ENCODE measurements at regions not wholly inside any gene's neighbourhood (a gene's known extent, or its start where the extent isn't known, plus 50 kb on each side); places are given as distances from the start of the nearest gene placed in this dataset.
A peak's percentile ranks its signal among the peaks of the same experiment; 100 is the strongest.
"Not testable (repeated sequence)": the region's sequence is repeated elsewhere in the genome, so short reads cannot be mapped to it uniquely, and the experiment has no call there.

DNA sequence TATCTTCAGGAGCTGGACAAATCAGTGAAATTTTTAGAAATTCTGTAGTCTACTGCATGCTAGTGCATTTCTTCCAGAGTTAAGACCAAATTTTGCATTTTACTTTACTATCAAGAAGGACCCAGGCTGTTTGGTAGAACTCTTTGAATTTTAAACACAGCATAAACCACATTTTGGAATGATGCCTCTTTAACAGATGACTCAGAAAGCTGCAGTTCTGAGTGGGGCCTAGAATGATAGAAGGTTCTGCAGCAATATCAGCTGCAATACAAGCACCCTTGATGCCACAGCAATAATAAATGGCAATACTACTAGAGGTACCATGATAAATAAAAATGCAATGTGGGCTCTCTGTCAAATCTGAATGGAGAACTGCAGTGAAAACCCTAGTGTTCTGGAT is 198.7 kb downstream of the TMA16 start:
- DNase-seq (ENCODE audit: low read depth) = peak; percentile 28

DNA sequence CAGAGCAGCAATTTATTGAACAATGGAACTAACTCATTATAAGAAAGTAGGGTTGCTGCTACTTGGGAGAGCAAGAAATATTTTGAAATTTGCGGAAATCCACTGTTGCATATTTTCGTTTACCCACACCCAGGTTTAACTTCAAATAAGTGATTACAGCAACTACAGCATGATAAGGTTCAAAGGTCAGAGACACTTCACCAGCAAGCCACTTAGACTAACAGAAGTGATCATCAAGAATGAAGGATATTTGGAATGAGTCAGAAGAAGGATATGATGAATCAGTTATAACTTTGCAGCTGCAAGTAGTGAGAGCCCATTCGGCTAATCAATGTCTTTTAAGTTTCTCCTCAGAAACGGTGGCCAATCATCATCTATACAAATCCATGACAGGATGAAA is 199.3 kb downstream of the TMA16 start:
- peak; percentile 25 for DNase-seq (ENCODE audit: low read depth)

DNA sequence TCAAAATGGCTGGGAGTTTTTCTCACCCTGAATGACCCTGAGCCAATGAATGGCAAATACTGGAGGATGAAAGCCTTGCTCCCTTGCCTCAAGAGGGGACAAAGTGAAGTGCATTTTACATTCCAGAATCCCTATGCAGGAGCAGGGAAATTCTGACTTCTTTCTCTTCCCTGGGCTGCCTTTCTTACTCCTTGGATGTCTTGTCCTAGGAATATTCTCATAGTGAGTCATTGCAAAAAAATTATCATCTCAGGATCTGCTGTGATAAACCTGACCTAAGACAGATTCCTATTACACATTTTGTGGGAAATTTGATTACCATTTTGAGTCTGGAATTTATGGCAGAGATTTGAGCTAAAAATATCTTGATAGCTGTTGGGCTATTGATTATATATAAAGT is 199.9 kb downstream of the TMA16 start:
- DNase-seq (ENCODE audit: low read depth) = peak; percentile 49

DNA sequence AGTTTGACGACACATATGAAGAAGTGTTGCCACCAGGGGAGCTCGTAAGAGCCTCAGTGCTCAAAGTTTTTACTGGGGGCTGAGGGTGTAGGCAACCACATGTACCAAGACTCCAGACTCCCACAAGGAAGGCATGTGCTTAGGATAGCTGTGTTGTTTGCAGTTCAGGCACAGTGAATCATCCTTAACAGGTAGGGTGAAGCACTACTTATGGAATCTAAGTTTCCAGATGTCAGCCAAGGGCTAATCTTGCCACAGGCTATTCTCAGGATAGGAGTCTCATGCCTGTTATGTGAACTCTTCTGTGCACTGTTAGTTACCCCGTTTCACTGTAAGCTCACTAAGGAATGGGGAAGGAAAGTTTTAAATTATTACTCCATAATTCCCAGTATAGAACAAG is 202.6 kb downstream of the TMA16 start:
- peak; percentile 26 for DNase-seq (ENCODE audit: low read depth)

DNA sequence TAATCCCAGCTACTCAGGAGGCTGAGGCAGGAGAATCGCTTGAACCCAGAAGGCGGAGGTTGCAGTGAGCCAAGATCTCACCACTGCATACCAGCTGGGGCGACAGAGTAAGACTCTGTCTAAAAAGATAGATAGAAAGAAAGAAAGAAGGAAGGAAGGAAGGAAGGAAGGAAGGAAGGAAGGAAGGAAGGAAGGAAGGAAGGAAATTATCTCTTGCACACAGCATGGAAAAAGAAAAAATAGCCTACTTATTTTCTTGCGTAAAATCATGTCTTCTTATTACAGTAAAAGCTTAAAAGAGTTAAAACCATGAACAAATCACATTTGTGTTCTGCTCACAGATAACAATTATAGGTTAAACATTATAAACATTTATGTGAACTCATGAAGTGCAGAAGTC is 205.9 kb downstream of the TMA16 start:
- not testable (repeated sequence) for DNase-seq (ENCODE audit: low read depth)

DNA sequence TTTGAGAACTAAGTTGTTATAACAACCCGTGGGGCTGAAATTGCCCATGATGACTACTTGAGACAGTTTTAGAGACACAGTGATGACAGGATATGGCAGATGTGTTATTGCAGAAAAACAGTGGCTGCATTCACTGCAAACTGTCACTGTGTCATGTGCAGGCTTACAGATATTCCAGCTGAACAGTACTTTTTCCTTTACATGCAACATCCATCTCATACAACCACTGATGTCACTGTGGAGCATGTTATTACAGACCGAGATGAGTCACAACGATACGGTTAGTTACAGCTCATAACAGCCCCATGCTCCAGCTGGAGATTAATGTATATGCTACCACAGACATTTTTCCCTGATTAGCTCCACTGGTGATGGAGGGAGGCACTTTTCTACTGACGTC is 207.4 kb downstream of the TMA16 start:
- DNase-seq (ENCODE audit: low read depth) = peak; percentile 12

DNA sequence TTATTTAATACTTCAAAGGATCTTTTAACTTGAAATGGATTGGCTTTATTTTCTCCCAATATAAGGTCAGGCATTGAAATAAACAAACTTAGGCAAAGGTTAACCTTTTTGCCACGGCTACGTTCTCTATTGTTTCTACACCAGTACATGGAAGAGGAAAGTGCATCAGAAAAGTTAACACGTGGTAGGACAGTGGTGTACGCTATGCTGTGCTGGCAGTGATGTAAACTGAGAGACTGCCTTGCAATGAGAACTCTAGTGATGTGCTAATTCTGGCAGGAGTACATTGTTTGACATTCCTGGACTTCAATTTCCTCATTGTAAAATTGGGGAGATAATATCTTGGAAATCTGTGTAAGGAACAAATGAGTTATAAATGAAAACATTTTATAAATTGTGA is 208.2 kb downstream of the TMA16 start:
- DNase-seq (ENCODE audit: low read depth) = no peak

DNA sequence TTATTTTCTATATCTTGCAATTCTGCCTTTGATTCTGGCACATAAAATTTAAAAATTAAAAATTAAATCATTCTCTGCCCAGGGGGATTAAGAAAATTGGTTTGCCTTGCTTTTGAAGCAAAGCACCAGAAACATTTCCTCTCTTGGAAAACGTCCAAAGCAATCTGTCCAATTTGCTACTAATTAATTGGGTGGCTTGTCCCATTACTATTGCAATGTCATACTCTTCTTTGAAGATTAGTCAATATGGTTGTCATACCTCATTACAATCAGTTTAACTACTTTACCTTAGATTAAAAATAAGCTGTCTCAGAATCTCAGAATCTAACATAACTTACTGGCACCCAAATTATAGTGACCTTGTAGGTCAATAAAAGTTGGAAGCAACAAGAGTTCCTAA is 208.8 kb downstream of the TMA16 start:
- no peak for DNase-seq (ENCODE audit: low read depth)

DNA sequence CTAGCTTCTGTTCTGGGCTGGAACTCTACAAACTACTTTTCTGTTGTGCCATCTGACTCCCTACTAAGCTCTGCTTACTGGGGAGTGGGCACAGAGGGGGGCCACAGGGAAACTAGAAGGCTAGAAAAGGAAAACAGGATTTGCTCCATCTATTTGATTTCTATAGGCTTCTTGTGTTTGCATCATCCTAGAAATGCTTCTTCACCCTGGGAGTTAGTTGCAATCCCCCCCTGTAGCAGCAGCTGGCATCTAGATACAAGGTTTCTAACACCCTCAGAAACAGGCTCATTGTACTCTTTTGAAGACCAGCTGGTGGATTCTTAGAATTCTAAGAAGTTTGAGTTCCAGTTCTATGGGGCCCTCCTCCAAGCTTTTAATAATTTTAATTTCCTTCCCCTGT is 213.4 kb downstream of the TMA16 start:
- DNase-seq (ENCODE audit: low read depth) = no peak

DNA sequence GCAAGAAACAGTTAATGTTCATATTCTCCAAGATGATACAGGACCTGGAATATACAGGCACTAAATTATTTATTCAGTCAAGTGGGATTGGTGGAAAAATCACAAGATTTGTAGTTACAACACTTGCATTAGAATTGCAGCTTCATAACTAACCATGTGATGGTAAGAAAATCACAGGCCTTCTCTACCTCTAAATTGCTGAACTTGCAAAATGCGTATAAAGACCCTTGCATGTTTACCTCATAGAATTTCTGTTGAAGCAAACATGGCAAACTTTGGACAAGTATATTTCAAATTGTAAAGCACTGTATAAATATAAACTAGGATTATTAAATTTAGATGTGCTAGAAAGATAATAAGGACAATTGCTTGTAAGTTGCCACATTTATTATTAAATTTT is 215.1 kb downstream of the TMA16 start:
- no peak for DNase-seq (ENCODE audit: low read depth)

DNA sequence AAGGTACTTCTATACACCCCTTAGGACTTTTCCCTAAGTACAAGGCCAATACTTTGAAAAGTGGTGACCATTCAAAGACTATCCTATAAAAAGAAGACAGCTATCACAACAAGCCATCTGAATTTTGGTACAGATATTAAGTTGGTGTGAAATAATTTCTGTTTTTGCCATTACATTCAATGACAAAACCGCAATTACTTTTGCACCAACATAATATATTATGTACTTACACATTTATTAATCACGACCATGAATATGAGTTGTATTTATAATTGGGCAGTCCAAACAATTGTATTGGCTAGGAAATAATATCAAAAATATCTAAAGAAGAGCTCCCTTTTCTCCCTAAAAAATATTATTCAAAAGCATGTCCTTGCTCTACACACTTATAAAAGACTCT is 215.7 kb downstream of the TMA16 start:
- DNase-seq (ENCODE audit: low read depth) = no peak

DNA sequence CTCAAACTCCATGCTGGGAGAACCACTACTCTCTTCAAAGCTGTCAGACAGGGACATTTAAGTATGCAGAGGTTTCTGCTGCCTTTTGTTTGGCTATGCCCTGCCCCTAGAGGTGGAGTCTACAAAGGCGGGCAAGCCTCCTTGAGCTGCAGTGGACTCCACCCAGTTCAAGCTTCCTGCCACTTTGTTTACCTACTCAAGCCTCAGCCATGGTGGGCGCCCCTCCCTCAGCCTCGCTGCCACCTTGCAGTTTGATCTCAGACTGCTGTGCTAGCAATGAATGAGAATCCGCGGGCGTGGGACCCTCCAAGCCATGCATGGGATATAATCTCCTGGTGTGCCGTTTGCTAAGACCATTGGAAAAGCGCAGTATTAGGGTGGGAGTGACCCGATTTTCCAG is 230.0 kb downstream of the TMA16 start:
- not testable (repeated sequence) for DNase-seq (ENCODE audit: low read depth)

DNA sequence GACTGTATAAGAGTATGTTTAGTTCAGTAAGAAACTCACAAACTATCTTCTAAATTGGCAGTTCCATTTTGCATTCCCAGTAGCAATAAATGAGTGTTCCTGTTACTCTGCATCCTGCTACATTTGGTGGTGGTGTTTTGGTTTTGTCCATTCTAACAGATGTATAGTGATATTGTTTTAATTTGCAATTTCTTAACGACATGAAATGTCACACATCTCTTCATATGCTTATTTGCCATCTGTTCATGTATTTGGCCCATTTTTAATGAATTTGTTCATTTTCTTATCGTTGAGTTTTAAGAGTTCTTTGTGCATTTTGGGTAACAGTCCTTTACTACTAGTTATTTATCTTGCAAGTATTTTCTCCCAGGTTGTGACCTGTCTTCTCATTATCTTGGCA is 232.2 kb downstream of the TMA16 start:
- DNase-seq (ENCODE audit: low read depth) = no peak

DNA sequence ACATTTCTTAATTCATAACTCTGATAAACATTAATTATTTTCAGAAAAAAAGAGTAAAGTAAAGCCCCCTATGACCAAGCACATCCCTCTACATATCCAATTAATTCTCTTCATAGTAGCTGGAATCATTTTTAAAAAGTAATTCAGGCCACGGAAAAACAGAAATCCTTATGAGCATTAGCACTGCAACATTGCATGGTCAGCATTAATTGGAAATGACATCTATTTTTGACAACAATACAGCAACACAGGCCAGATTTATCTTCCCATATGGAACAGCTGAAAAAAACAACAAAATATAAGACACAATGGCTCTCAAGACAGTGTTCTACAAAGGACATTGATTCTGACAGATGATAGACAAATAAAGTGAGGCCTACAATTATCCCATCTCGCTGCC is 236.6 kb downstream of the TMA16 start:
- DNase-seq (ENCODE audit: low read depth) = no peak

DNA sequence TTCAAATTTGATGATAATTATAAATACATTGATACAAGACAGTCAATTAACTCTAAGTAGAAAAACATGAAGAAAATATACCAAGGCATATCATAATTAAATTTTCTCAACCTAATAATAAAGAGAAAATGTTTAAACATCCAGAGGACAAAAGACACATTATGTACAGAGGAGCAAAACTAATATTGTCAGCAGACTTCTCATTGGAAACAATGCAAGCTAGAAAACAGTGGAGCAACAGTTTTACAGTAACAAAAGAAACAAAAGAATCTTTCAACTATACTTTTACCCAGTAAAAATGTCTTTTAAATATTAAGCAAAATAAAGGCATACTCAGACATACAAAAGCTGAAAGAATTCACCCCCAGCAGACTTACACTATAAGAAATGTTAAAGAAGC is 238.0 kb downstream of the TMA16 start:
- no peak for DNase-seq (ENCODE audit: low read depth)

DNA sequence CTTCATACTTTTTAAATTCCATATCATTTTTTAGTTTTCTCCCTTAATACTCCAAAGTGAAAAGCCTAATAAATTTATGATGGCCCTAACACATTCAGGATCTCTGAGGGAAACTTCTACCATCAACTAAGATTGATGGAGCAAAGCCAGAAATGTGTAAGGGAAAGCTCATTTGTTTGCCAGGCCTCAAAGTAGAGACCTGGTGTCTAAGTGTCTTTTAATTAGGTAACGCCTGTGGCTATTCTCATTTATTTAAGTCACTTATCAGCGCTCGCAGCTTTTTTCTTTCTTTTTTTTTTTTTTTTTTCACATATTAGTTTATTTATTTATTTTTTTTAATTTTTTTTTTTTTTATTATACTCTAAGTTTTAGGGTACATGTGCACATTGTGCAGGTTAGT is 242.4 kb downstream of the TMA16 start:
- DNase-seq (ENCODE audit: low read depth) = no peak

DNA sequence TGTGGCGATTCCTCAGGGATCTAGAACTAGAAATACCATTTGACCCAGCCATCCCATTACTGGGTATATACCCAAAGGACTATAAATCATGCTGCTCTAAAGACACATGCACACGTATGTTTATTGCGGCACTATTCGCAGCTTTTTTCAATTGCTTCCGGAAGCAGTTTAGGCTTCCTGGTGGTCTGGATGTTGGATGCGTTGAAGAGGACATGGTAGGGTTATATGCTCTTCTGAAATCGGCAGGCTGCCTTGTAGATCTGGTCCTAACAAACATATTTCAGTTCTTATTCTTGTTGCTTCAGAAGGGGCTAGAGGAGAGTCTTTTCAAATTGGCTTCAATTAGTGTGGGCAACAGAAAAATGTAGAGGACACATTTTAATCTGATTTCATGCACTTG is 243.4 kb downstream of the TMA16 start:
- not testable (repeated sequence) for DNase-seq (ENCODE audit: low read depth)

DNA sequence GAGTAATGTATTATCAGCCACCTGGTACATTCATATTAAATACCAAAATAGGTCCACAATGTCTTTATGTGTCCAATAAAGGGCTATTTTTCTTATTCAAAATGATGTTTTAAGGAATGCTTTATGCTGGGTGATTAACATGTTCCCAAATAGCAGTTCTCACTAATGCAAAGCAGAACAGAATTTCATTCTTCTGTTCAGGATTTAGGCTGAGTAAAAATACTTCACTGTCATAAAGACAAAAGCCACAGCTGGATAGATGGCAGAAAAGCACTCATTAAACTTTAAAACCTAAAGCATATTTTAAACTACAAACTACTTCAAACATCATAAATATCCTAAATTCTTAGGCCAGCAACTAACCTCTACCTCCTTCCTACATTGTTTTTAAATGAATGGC is 244.0 kb downstream of the TMA16 start:
- DNase-seq (ENCODE audit: low read depth) = no peak

DNA sequence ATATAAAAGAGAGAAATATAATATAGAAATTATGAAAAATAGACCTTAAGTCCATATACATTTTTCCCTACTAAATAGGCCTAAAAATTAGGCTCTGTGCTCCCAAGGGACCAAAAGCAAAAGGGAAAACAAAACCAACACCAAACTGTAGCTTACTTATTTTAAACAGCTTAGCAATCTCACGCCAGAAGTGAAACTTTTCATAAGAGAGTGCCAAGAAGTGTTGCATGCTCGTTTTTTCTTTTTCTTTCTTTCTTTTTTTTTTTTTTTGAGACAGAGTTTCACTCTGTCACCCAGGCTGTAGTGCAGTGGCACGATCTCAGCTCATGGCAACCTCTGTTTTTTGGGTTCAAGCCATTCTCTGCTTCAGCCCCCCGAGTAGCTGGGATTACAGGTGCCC is 250.4 kb downstream of the TMA16 start:
- DNase-seq (ENCODE audit: low read depth) = no peak

DNA sequence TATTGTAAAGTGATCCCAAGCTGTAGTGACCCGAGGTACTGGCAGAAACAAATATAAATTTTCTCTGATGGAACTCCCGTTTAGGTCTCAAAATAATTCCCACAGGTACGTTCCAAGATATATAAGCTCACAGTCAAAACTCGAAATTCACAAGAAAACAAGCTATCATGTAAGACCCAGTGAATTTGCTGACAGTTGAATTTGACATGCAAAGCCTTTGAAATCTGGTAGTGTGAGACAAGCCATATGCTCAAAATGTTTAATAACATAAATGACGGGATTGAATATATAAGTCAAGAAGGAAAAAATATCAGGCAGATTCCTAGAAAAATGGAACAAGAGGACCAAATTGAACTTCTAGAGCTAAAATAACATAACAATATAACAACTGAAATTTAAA is 252.8 kb downstream of the TMA16 start:
- DNase-seq (ENCODE audit: low read depth) = no peak

DNA sequence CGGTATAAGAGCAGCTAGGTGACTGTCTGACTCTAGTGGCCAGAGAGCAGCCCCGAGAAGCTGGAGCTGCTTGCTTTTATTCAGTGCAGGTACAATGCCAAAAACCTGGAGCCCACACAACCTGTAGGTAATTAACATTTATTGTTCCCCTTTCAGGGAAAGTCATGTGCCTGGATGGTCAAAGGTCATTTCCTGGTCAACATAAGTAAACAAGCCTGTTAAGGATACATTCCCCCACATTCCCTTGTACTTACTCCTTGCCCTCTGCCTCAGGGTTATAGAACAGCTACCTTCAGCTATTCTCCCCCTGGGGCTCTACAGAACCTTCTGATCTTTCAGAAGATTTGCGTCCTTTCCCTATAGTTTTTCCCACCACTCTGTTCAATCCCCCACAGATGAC is 253.4 kb downstream of the TMA16 start:
- no peak for DNase-seq (ENCODE audit: low read depth)

DNA sequence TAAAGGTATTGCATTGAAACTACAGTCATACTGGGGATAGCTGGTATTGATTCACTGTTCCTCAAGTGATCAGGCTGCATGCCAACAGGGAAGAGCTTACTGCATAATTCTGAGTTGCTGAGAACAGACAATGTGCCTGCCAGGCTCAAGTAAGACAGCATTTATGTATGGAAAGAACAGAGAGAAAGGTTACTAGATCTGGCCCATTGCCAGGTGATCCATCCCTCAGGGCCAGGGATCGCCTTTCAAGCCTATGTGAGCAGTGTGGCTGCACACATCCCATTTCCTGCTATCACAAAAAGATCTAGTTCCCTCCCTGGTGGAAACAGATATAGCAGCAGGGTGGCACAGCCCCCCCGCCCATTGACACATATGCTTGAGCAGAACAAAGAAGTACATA is 254.0 kb downstream of the TMA16 start:
- no peak for DNase-seq (ENCODE audit: low read depth)

DNA sequence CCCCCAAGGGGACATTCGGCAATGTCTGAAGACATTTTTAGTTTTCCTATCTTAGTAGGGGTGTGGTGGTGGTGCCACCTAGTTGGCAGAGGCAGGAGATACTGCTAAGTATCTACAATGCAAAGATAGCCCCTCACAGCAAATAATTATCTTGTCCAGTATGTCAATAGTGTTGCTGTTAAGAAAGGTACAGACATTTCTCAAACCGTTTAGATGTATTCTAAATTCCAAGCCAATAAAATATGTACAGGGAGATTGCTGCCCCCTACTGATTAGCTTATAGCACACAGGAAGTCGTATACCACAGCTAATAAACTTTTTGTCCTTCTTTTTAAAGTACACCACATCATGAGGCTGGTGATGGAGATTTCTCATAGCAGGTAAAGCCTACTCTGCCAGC is 260.5 kb downstream of the TMA16 start:
- DNase-seq (ENCODE audit: low read depth) = peak; percentile 24

DNA sequence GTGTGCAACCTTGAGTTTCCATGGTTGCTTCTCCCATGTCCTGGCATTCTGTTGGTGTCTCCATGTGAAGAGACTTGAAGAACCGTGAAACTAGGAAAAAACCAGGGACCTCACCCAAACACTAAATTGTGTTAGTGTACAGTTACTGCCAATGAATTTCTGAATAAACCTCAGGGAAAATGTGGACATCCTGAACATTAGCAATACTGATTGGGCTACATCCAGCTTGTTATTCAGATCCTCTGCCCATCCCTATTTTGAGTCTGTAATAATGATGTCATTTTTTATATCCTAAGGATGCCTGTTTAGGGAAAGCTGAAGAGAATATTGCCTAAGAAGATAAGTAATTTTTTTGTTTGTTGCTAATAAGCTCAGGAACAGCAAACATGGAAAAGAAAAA is 262.7 kb downstream of the TMA16 start:
- no peak for DNase-seq (ENCODE audit: low read depth)

DNA sequence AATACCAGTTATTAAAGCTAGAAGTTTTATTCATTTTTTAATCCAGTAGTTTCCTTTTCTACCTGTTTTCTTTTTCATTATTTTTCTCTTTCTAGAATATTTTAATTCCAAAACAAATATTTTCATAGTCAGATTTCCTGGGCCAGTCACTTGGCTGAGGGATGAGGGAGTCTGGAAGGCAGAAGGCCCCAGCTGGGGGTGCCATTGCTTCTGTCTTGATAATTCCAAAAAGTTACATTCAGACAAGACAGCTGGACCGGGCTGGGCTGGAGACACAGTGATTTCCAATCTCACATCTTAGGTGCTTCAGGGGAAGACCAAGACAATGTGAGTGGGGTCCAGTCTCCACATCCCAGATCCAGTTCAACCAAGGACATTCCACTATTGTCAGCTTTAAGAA is 263.5 kb downstream of the TMA16 start:
- no peak for DNase-seq (ENCODE audit: low read depth)

All from amniotic epithelial cell (primary cell).